ENCODE measurements at regions not wholly inside any gene's neighbourhood (a gene's known extent, or its start where the extent isn't known, plus 50 kb on each side); places are given as distances from the start of the nearest gene placed in this dataset.

DNA sequence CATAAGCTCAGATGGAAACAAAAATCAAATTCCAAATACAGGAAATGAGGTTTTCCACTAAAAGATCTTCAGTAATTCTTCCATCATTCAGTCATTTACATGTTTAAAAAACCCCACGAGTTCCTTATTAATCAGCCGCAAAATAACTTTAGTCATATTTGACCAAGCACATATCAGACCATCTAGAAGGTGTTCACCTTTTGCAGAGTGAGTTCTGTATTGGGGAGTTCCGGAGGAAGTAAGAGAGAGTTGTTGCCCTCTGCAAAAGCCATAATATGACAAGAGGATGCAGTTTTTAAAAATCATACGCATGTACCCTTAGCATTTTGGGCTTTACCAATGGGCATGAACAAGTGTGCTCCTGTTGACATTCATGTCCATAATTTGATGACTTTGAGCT, 61.6 kb downstream of the CCR1 start:
- no peak for DNase-seq

DNA sequence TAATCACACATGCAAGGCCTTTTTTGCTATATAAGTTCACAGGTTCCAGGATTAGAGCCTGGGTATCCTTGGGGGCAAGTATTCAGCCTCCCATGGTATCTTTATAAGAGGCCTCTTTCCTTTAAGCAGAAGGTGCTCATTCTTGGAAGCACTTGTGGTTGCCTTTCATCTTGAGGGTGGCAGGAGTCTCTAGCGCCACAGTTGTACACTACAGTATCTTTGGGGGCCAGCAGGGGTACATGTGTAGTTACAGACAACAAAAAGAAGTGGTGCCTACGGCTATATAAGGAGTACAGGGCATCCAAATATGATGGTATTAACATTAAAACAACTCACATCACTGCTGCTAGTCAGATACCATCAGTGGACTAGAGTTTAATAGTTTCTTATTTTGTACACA, 62.1 kb downstream of the CCR1 start:
- DNase-seq: no peak

DNA sequence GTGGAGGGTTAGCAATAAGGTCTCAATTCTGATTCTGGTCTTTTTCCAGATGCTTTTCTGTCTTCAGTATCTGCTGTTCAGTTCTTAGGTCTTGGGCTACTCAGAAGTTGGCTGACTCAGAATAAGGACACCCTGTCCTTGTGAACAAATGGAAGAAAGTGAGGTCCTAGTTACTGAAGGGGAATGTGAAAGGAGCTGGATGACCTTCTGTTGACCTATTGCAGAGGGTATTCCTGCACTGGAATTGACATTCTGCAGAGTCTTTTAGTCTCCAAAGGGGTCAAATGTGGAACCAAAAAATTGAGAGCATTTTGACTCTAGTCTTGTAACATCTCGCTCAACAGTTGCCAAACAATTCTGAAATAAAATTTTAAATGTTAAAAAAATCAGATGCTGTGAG, 63.0 kb downstream of the CCR1 start:
- DNase-seq: no peak

DNA sequence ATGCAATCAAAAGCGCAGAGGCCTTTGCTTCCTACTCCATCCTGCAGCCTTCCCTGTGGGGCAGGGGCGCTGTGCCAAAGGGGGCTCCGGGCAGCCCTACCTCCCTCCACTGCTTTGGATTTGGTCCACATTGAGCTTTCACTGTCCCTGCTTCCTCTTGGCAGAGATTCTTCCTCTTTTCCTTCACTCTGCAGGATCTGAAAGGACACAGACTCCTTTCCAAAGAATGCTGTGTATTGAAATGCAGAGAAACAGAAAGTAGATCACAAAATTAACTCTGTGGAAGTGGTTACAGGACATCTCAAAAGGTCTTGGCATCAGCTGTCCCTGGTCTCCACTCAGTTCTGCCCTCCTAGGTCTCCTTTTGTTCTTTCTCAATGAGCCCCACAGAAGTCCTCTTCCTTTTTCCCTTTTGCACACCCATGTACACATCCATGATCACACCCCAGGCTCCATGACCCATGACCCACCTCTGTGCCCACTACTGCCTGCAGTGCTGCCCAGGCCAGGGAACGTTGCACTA, 64.1 kb downstream of the CCR1 start:
- no peak for DNase-seq

DNA sequence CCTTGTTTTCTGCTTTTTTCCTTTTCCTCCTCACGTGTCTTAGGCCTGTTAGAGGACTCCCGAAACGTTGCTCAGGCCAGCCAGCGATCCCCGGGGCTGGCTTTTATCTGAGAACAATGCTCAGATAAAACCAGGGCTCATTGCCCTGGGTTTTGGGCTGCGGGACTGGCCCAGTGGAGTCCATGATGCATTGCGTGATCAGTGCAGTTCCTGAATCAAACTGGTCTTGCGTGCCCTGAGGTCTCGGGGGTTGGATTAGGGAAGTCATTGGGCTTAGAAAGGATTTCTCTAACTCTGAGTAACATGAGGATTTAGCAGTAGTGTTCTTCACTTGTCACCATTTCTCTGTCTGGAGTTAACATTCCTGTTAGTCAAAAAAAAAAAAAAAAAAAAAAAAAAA, 66.3 kb downstream of the CCR1 start:
- DNase-seq: no peak

DNA sequence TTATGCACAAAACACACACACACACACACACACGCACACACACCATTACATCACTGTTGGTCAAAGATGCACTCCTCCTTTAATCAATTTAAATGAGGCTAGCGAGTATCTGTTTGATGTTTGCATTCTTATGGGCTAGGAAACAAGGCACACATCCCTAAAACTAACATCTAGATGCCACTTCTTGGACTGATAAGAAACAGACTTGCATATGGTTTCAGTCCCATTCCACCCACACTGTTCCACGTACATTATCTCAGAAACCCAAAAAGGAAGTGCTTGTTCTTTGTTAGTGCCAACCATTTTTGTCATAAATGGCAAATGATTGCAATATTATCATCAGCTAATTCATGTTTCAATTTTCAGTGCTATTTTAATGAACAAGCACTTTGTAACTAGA, 69.5 kb downstream of the CCR1 start:
- no peak for DNase-seq

DNA sequence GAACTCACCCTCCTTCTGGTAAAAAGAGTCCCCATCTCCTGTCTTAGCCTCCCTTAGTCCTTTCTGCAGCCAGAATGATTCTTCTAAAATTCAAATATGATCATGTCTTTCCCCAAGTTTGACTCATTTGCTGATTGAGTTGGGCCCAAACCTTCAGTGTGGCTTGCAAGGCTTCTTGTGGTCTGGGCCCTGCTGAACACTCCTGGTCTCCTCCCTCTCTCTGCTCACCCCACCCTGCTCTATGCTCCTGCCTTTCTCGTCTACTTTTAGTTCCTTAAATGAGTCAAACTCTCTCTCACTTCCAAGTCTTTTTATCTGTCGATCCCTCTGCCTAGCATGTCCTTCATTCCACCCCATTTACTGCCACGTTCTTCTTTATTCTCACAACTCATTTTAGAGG, 72.6 kb downstream of the CCR1 start:
- DNase-seq: no peak

DNA sequence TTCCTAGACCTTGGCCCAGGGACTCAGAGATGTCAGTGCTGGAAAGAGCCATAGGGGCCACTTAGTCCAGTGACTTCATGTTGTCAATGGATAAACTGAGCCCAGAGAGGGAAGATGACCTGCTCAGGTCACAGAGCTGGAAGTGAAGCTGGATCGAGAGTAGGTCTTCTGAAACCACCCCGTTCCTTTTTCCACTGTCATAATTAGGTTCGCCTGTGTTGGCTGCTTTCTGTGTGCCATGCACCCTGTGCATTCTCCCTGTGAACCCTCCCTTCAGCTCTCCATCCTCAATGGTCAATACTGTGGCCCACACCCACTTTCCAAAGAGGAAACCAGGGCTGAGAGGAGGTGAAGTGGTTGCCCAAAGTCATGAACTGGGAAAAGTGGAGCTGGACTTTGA, 74.8 kb downstream of the CCR1 start:
- no peak for DNase-seq

DNA sequence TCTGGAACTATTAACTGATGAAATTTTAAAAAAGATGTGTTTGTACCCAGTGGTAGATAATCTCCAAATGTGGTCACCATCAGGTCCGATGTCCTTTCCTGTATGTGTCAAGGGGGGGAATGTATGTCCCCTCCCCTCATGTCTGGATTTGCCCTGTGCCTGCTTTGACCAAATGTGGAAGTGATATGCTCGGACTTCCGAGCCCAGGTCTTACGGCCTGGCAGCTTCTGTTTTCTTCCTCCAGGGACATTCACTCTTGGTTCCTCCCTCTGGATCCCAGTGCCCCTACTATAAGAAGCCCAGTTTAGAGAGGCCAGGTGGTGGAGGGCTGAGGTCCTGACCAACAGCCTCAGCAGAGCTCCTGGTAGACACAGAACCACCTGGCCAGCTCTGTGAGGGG, 75.5 kb downstream of the CCR1 start:
- no peak for DNase-seq

DNA sequence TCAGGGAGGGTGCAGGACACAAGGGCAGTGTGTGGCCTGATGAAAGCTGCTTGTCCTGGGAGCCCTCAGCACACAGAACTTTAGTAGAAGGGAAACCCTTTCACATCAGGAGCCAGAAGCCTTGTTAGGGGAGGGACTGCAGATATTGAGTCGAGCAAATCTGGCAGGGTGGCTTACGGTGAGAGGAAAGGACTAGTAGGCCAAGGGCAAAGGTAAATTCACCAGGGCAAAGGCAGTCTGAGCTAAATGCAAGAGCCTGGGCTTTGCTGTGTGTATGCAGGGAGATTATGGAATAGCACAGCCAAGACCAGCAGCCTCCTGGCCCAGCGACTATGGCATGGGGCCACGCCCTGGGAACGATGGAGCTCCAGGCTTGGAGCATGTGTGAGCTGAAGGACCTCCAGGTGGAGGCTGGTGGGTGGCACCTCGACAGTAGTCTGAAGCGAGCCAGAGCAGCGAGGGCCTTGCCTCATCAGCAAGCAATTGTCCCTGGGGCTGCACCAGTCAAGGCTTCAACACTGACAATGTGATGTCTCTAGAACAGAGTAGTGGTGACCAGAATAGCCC, 76.1 kb downstream of the CCR1 start:
- no peak for DNase-seq

DNA sequence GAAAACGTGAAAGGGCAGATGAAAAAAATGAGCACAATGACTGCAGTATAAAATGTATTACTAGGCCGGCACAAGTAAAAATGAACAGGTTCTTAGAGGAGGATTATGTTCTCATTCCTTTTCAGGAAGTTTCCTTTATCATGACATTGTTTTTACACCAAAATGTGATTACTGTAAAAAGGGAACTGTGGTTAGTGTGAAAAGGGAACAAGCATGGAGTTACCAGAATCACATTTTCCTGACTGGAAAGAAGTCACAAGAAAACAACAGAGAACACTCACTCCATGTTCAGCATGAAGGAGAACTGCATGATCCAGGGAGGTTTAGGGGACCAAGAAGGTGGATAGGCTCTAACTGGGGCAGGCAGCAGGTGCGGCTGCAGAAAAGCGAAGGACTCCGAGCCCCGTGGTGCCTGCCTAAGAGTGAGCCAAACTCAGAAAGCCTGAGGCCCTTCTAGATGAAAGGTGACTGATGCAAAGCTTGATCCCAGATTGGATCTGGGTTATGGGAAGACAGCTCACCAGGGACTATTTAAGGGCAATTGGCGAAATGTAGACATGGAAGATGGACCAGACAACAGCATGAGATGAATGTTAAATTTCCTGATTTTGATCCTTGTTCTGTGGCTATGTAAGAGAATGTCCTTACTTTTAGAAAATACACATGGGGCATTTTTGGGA, 77.3 kb downstream of the CCR1 start:
- DNase-seq: no peak

DNA sequence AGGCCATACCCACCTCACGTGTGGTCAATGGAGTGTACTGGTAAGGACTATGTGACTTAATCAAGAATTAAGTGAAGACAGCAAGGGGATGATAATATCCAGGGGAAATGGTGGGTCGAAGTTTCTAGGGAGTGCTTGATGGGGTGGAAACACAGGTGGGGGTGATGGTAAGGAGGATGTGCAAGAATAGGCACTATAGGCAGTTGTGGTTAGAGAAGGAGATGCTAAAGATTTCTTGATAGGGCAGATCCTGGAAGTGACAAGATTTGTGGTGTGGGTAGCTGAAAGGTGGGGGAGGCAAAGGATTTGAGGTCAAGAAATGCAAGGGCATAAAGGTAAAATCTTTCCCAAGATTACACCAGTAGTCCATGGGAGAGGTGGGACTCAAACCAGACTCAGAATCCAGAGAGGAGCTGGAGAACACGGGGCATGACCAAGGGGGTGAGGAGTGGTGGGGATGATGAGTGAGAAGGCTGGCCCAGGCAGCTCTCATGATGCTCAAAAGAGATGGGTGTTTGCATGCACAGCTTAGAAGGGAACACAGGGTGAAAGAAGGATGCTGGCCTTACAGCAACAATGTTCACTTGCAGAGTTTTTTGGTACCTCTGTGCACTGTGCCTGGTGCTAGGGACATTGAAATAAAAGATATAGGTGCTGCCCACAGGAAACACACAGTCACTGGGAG, 78.4 kb downstream of the CCR1 start:
- DNase-seq: no peak

DNA sequence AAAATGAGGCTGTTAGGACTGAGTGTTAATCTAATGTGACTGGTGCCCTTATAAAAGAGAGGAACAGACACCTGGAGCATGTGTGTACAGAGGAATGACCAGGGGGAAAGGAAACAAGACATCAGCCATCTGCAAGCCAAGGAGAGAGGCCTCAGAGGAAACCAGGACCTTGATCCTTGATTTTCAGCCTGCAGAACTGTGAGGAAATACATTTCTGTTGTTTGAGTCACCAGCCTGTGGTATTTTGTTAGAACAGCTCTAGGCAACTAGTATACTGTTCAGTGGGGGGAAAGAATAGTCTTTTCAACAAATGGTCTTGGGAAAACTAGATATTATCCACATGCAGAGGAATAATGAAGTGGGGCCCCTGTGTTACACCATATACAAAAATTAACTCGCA, 80.6 kb downstream of the CCR1 start:
- no peak for DNase-seq

DNA sequence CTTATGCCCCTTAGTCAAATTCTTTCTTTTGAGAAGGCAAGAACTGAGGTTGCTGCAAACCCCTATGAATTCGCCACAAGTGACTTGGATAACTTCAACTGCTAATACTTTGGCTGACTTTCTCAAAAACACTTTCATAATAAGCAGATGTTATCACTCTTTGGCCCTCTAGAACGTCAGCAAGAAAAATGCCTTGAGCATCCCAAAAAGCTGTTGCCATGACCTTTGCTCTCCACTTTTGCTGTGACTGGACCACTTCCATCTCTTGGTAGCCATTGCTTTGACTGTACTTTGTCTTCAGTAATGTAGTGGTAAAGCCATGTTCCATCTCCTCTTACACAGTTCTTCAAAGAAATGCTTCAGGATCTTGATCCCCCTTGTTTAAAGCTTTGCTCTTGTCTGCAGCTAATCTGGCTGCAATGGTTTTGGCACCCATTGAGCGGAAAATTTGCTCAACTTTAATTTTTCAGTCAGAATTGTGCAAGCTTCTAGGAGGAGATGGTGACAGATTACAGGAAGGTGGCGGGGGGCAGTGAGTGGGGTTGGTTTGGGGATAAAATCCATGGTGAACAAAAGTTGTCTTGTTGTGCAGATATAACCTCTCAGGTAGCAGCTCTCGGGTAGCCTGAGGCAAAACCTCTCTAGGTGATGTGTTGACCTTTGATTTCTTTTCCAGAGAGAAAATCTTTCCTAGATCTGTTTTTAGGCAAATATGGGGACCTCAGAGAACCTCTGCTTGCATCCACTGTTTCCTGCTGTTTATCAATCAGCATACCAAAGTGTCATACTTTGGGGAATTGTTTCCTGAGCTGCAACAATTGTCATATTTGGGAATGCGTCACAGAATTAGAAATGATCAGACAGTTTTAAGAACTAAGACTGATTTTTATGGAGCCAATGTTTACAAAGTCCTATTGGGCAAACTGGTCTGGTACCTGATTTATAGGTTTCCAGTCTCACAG, 83.6 kb downstream of the CCR1 start:
- no peak for DNase-seq

DNA sequence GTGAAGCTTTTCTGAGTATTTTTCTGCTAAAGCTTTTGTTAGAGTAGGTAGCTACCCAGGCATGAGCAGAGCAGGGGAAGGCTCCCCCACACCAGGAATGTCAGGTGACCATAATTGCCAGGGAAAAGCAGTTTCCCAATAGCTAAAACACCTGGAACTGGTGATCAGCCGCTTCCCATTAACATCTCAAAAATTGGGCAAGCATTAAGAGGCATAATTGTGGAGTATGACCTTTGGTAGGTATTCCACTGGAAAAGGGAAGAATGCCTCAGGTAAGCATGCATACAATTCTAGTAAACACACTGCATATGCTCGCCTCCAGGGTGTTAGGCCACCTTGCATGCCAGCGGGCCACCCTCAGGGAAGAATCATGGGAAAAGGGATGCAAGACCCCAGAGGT, 84.5 kb downstream of the CCR1 start:
- DNase-seq: no peak

DNA sequence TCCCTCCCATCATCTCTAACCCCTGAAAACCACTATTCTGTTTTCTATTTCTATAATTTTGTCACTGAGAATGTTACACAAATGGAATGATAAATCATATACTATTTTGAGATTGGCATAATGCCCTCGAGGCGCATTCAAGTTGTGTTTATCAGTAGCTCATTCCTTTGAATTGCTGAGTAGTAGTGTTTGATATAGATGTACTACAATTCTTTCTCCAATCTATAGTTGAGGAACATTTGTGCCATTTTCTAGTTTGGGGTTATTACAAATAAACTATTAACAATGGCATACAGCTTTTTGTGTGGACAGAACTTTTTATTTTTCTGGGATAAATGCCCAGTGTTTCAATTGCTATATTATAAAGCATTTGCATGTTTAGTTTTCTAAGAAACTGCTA, 86.0 kb downstream of the CCR1 start:
- DNase-seq: no peak

DNA sequence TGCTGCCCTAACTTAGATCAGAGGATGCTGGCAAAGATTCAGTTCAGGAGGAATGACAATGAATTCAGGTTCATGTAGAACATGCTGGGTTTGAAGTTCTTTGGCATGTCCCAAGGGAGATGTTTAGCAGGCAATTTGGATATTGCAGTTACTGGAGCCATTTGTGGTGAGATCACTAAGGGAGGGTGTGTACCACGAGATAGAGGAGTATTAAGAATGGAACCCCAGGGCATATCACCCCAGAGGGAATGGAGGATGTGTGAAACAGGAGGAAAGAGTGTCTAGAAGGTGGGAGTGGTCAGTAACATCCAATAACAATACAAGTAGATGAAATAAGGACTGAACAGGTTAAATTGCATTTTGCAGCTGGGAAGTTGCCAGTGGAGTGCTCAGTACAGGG, 87.1 kb downstream of the CCR1 start:
- DNase-seq: no peak

DNA sequence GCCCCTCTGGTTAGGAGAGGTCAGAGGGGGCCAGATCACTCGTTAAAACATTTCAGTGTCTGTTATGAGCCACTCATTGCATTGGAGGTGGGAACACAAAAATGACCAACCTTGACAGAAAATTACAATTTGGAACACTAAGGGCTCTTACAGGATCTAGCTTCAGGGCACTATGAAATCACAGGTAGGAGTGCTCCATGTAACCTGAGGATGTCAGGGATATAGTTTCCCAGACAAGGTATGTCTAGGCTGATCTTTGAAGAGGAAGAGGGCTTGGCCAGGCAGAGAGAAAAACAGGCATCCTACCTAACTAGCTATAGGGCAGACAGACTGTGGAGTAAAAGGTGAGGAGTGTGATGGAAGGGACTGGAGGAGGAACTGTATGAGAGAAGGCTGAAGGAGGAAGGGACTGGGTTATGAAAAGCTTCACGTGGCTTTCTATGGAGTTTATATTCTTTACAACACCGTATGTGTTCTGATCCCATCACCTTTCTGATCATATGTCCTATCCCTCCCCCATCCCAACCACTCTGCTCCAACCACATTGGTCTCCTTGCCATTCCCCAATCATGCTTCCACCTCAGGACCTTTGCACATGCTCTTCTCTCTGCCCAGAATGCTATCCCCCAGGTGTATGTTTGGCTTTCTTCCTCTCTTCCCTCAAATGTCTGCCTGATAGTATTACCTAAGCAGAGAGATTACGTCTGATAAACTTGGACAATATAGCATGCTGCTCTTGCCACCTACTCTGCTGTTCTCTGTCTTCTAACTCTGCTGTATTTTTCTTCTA, 88.2 kb downstream of the CCR1 start:
- no peak for DNase-seq

DNA sequence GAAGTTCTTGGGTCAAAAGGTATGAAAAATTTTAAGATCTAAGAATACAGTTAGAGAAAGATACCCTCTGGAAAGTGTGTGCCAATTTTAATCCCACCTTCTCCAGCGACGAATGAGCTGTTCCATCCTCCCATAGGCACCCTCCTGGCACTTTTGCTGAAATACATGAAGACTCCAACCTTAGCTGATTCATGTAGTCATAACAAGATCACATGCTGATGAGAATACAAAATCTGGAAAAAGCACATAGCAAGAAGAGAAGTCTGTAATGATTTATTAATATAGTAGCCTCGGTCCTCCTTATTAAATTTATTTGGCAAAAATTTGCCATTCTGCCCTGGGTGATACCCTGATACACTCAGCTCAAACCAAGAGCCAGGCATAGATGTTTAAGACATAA, 88.9 kb downstream of the CCR1 start:
- DNase-seq: no peak

DNA sequence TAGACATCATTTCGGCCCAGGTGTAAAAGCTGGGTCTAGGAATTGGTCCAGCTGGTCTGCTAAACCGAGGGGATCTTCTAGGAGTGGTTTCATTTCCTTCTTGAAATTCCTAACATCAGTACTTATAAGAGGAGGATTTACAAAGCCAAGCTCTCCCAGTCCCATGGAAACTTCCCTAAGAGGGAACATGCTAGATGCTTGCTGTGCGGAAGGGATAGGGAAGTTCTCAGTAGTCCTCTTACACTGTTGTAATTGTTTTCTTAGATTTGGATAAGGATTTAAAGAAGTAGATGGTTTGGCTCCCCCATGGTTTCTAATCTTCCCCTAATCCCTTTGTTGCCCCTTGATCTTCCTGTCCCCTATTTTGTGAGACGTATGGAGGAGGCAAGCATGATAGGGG, 89.7 kb upstream of the XCR1 start:
- DNase-seq: no peak

DNA sequence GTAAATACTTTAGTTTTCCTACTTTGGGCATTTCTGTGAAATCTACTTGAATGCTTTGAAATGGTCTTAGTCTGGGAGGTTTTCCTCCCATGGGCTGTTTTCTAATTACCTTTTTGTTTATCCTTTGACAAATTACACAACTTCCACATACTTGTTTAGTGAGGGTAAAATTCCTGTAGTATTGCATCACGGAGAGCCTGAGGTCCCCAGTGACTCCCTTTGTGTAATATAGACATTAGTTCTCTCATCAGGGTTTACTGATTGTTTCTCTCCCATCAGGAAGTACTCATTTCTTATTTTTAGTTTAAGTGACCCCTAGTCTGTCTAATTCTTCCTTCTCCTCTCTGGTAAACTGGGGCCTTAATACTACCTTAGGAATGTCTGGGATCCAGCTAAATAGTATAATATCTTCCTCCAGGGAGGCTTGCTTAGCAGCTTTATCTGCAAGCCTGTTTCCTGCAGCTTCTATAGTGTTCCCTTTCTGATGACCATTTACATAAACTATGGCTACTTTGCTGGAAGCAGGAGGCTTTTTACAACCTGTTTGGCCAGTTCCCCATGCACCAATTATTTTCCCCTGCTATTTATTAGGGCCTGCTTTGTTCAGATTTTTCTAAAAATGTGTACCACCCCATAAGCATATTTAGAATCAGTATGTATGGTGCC, 87.2 kb upstream of the XCR1 start:
- no peak for DNase-seq

DNA sequence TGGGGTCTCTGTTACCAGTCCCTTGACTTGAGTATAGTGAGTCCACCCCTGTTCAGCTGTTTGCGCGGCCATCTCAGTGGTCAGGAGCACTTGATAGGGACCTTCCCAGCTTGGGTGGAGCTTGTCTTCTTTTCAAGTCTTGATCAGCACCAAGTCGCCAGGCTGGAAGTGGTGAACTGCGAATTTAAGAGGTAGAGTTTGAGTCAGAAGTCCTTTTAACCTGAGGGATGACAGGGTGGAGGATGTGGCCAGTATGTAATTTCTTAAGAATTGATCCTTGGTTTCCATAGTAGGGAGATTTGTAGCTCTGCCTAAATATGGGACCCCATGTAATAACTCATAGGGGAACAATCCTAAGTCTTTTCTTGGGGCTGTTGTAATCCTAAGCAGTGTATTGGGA, 86.3 kb upstream of the XCR1 start:
- no peak for DNase-seq

Data from DMS79 (cell line).